ENCODE measurements at regions not wholly inside any gene's neighbourhood (a gene's known extent, or its start where the extent isn't known, plus 50 kb on each side); places are given as distances from the start of the nearest gene placed in this dataset.

GRCh38 chr6:103231181-103231580 is 1628.5 kb downstream of the HACE1 start:
- no peak overlapping the region for H3K4me3 ChIP-seq
- DNase-seq: no peak
- intact Hi-C loops (cut with DNase I): no loop called here
- H3K27ac ChIP-seq: no peak overlapping the region
- TF ChIP-seq POLR2A (IDR thresholded peaks at IDR 0.05): no peak
- TF ChIP-seq, protein P1, sequence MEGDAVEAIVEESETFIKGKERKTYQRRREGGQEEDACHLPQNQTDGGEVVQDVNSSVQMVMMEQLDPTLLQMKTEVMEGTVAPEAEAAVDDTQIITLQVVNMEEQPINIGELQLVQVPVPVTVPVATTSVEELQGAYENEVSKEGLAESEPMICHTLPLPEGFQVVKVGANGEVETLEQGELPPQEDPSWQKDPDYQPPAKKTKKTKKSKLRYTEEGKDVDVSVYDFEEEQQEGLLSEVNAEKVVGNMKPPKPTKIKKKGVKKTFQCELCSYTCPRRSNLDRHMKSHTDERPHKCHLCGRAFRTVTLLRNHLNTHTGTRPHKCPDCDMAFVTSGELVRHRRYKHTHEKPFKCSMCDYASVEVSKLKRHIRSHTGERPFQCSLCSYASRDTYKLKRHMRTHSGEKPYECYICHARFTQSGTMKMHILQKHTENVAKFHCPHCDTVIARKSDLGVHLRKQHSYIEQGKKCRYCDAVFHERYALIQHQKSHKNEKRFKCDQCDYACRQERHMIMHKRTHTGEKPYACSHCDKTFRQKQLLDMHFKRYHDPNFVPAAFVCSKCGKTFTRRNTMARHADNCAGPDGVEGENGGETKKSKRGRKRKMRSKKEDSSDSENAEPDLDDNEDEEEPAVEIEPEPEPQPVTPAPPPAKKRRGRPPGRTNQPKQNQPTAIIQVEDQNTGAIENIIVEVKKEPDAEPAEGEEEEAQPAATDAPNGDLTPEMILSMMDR (IDR thresholded peaks at IDR 0.05): no peak
- H3K4me1 ChIP-seq (replicated peaks in 1 of 2): peaks cover 0 to 3% of the 10 kb centered on the region in 2 donors
- H3K27me3 ChIP-seq: no peaks in the 10 kb centered on the region
- H3K36me3 ChIP-seq (replicated peaks in 1 of 2): no peaks in the 10 kb centered on the region
- H3K9me3 ChIP-seq (replicated peaks in 1 of 3): peaks cover 0 to 4% (median 0%) of the 10 kb centered on the region in 3 donors

GRCh38 chr6:103215847-103216246 is 1643.9 kb downstream of the HACE1 start:
- no peaks in the 10 kb centered on the region for H3K4me1 ChIP-seq (replicated peaks in 1 of 2)

GRCh38 chr6:103210686-103211085 is 1649.0 kb downstream of the HACE1 start:
- TF ChIP-seq, protein P1 (IDR thresholded peaks at IDR 0.05): no peak
- no peak for TF ChIP-seq POLR2A (IDR thresholded peaks at IDR 0.05)
- intact Hi-C loops (cut with DNase I): no loop called here
- no peak for DNase-seq
- no peaks in the 10 kb centered on the region for H3K36me3 ChIP-seq (replicated peaks in 1 of 2)
- no peak overlapping the region for H3K4me3 ChIP-seq
- H3K4me1 ChIP-seq (replicated peaks in 1 of 2): no peaks in the 10 kb centered on the region
- no peaks in the 10 kb centered on the region for H3K9me3 ChIP-seq (replicated peaks in 1 of 3)
- WGBS, 4 donors: 11 to 28% (median 21%) methylated on average over 2 of the region's 2 CpGs
- H3K27ac ChIP-seq: no peak overlapping the region
- H3K27me3 ChIP-seq: no peaks in the 10 kb centered on the region

More at GRCh38 chr6:103215847-103216246, 1643.9 kb downstream of the HACE1 start:
- TF ChIP-seq POLR2A (IDR thresholded peaks at IDR 0.05): no peak
- Histone ChIP-seq H3K4me3 (no peak overlapping the region), H3K27me3 (no peaks in the 10 kb centered on the region), H3K27ac (no peak overlapping the region), H3K9me3 (replicated peaks in 1 of 3) (no peaks in the 10 kb centered on the region), H3K36me3 (replicated peaks in 1 of 2) (no peaks in the 10 kb centered on the region)
- DNase-seq: peak in 1 of 7 donors; percentile 8
- intact Hi-C loops (cut with DNase I): no loop called here

GRCh38 chr6:103198386-103198785 is 1661.3 kb downstream of the HACE1 start:
- TF ChIP-seq, protein P1 (IDR thresholded peaks at IDR 0.05): no peak
- no peak for TF ChIP-seq POLR2A (IDR thresholded peaks at IDR 0.05)
- no peak for DNase-seq
- Histone ChIP-seq H3K9me3 (replicated peaks in 1 of 3) (no peaks in the 10 kb centered on the region), H3K27ac (no peak overlapping the region), H3K4me3 (no peak overlapping the region), H3K27me3 (no peaks in the 10 kb centered on the region), H3K36me3 (replicated peaks in 1 of 2) (no peaks in the 10 kb centered on the region), H3K4me1 (replicated peaks in 1 of 2) (no peaks in the 10 kb centered on the region)
- WGBS, 4 donors: 55 to 62% (median 61%) methylated on average over 6 of the region's 6 CpGs
- intact Hi-C loops (cut with DNase I): no loop called here

GRCh38 chr6:103193413-103193812 is 1666.3 kb downstream of the HACE1 start:
- H3K27me3 ChIP-seq: no peaks in the 10 kb centered on the region
- H3K36me3 ChIP-seq (replicated peaks in 1 of 2): no peaks in the 10 kb centered on the region
- H3K4me1 ChIP-seq (replicated peaks in 1 of 2): no peaks in the 10 kb centered on the region
- WGBS, 4 donors: 56 to 67% (median 61%) methylated on average over 3 of the region's 3 CpGs
- intact Hi-C loops (cut with DNase I): no loop called here
- H3K9me3 ChIP-seq (replicated peaks in 1 of 3): no peaks in the 10 kb centered on the region
- no peak overlapping the region for H3K4me3 ChIP-seq
- no peak for DNase-seq
- no peak overlapping the region for H3K27ac ChIP-seq
- TF ChIP-seq, protein P1 (IDR thresholded peaks at IDR 0.05): no peak
- TF ChIP-seq POLR2A (IDR thresholded peaks at IDR 0.05): no peak
